Mesenchymal stem cell (in vitro differentiated cells and primary cell): ENCODE measurements at regions not wholly inside any gene's neighbourhood (a gene's known extent, or its start where the extent isn't known, plus 50 kb on each side); places are given as distances from the start of the nearest gene placed in this dataset.

Experiments
- DNase-seq: peaks from one replicate; pipeline ENCODE4 v3.0.0-alpha.2; 2013
- H2AFZ ChIP-seq: one replicate; pipeline ENCODE4 v1.6.1; 2013; ENCODE audit warnings: low read depth, mild to moderate bottlenecking, control low read depth, inconsistent platforms, low read length, moderate library complexity
- H2AK5ac ChIP-seq: 2 replicates; pipeline ENCODE4 v1.6.1; 2013; ENCODE audit warnings: low read length, moderate library complexity, mild to moderate bottlenecking, inconsistent platforms; ENCODE audit not compliant: severe bottlenecking
- H2BK120ac ChIP-seq: one replicate; pipeline ENCODE4 v1.6.1; 2013; ENCODE audit warnings: low read depth, mild to moderate bottlenecking, inconsistent platforms, low read length, moderate library complexity
- H2BK12ac ChIP-seq, 2 experiments: one replicate each; pipeline ENCODE4 v1.6.1; 2013; ENCODE audit warnings: inconsistent platforms in 2 of 2, low read length in 2 of 2, mild to moderate bottlenecking in 2 of 2, moderate library complexity in 2 of 2, control low read depth in 1 of 2
- H2BK15ac ChIP-seq: one replicate; pipeline ENCODE4 v1.6.1; 2013; ENCODE audit warnings: mild to moderate bottlenecking, low read depth, inconsistent platforms; ENCODE audit not compliant: poor library complexity, severe bottlenecking
- H2BK5ac ChIP-seq: 2 replicates; pipeline ENCODE4 v1.6.1; 2013; ENCODE audit warnings: low read depth, mild to moderate bottlenecking, low read length, control low read depth, inconsistent platforms; ENCODE audit not compliant: poor library complexity, severe bottlenecking
- H3K14ac ChIP-seq, 2 experiments: one replicate each; pipeline ENCODE4 v1.6.1; 2013; ENCODE audit warnings: inconsistent platforms in 2 of 2, low read length in 2 of 2, control low read depth in 1 of 2, mild to moderate bottlenecking in 1 of 2, moderate library complexity in 1 of 2
- H3K18ac ChIP-seq, 2 experiments: one replicate each; pipeline ENCODE4 v1.6.1; 2013; ENCODE audit warnings: inconsistent platforms in 2 of 2, low read length in 2 of 2, control low read depth in 1 of 2, low read depth in 1 of 2, mild to moderate bottlenecking in 1 of 2
- H3K23ac ChIP-seq, 2 experiments: one replicate each; pipeline ENCODE4 v1.6.1; 2013; ENCODE audit warnings: inconsistent platforms in 2 of 2, low read length in 2 of 2, mild to moderate bottlenecking in 2 of 2, moderate library complexity in 2 of 2, control low read depth in 1 of 2
- H3K27ac ChIP-seq: 2 replicates; pipeline ENCODE4 v1.5.1; 2013; ENCODE audit warnings: mild to moderate bottlenecking, moderate library complexity, low read length, control low read depth, inconsistent platforms; ENCODE audit not compliant: poor library complexity, severe bottlenecking
- H3K27me3 ChIP-seq, 2 experiments: 2 replicates each; pipeline versions ENCODE4 v1.6.1 to v1.7.0; 2013; ENCODE audit warnings: low read length in 2 of 2, mild to moderate bottlenecking in 2 of 2, moderate library complexity in 2 of 2, control low read depth in 1 of 2, inconsistent platforms in 1 of 2; ENCODE audit not compliant: control insufficient read depth in 1 of 2, insufficient read depth in 1 of 2
- H3K36me3 ChIP-seq, 2 experiments: 2 replicates each; pipeline versions ENCODE4 v1.6.1 to v1.7.0; 2013; ENCODE audit warnings: low read length in 2 of 2, control low read depth in 1 of 2, inconsistent platforms in 1 of 2, low read depth in 1 of 2, mild to moderate bottlenecking in 1 of 2; ENCODE audit not compliant: insufficient read depth in 2 of 2, control insufficient read depth in 1 of 2
- H3K4ac ChIP-seq, 2 experiments: one replicate each; pipeline ENCODE4 v1.6.1; 2013; ENCODE audit warnings: inconsistent platforms in 2 of 2, low read length in 2 of 2, mild to moderate bottlenecking in 2 of 2, moderate library complexity in 2 of 2, control low read depth in 1 of 2, low read depth in 1 of 2
- H3K4me1 ChIP-seq: 2 replicates; pipeline ENCODE4 v1.6.1; 2013; ENCODE audit warnings: low read depth, low read length, control low read depth; ENCODE audit not compliant: control insufficient read depth, insufficient read depth
- H3K4me2 ChIP-seq: 2 replicates; pipeline ENCODE4 v1.6.1; 2013; ENCODE audit warnings: low read length, mild to moderate bottlenecking, inconsistent platforms; ENCODE audit not compliant: poor library complexity, severe bottlenecking
- H3K4me3 ChIP-seq, 2 experiments: 2 replicates each; pipeline versions ENCODE4 v1.5.1 to v1.7.0; 2013; ENCODE audit warnings: low read length in 2 of 2, mild to moderate bottlenecking in 2 of 2, control low read depth in 1 of 2, low read depth in 1 of 2; ENCODE audit not compliant: insufficient read depth in 1 of 2
- H3K79me1 ChIP-seq: replicated peaks from 2 replicates; pipeline ENCODE4 v1.6.1; 2013; ENCODE audit warnings: mild to moderate bottlenecking, control low read depth, low read length, inconsistent platforms; ENCODE audit not compliant: poor library complexity, severe bottlenecking
- H3K9ac ChIP-seq: 2 replicates; pipeline ENCODE4 v1.7.0; 2013; ENCODE audit warnings: mild to moderate bottlenecking, low read length, moderate library complexity
- H3K9me3 ChIP-seq: 2 replicates; pipeline ENCODE4 v1.7.0; 2013; ENCODE audit warnings: mild to moderate bottlenecking, low read length; ENCODE audit not compliant: control insufficient read depth
- H4K8ac ChIP-seq: one replicate; pipeline ENCODE4 v1.6.1; 2013; ENCODE audit warnings: inconsistent platforms, mild to moderate bottlenecking, low read length, moderate library complexity
- H4K91ac ChIP-seq: one replicate; pipeline ENCODE4 v1.6.1; 2013; ENCODE audit warnings: mild to moderate bottlenecking, low read length, inconsistent platforms
- WGBS: methylation state at CpG from one replicate; pipeline ENCODE4 v1.1.7; 2013; ENCODE audit warnings: mixed read lengths; 5-methylcytosine and 5-hydroxymethylcytosine counted together

DNA sequence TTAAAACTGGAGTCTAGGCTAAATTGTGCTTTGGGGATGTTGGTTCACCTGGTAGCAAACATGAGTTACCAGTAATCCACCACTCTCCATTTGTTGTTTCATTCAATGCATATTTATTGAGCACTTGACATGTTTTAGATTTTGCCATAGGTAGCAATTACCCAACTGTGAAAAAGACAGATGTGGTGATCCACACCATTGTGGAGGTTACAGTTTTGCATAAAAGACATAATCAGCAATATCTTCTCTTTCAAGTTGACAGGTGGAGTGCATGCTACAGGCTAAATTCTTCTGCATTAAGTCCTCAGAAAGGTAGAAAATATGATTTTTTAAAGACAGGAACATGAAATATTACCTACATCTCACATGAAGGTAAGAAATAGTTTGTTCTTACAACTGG lies 143.0 kb upstream of the TSHZ2 start:
- no peak overlapping the region for H2BK5ac ChIP-seq
- H3K9ac ChIP-seq = no peak overlapping the region
- no peaks in the 10 kb centered on the region for H3K79me1 ChIP-seq
- peaks cover 13% of the 10 kb centered on the region for H3K9me3 ChIP-seq
- DNase-seq = no peak
- H3K4me3 ChIP-seq = no peak overlapping the region
- no peak overlapping the region for H2AK5ac ChIP-seq
- no peak overlapping the region for H3K23ac ChIP-seq
- H3K27me3 ChIP-seq = no peaks in the 10 kb centered on the region
- no peak overlapping the region for H3K18ac ChIP-seq
- no peak overlapping the region for H3K14ac ChIP-seq
- H4K91ac ChIP-seq = no peak overlapping the region
- no peak overlapping the region for H3K27ac ChIP-seq
- no peak overlapping the region for H3K4me2 ChIP-seq
- H2AFZ ChIP-seq = no peak overlapping the region
- H4K8ac ChIP-seq = no peak overlapping the region
- H2BK12ac ChIP-seq = no peak overlapping the region
- no peak overlapping the region for H3K4ac ChIP-seq
- no peaks in the 10 kb centered on the region for H3K36me3 ChIP-seq
- no peaks in the 10 kb centered on the region for H3K4me1 ChIP-seq
- H2BK120ac ChIP-seq = no peak overlapping the region
- no peak overlapping the region for H2BK15ac ChIP-seq

DNA sequence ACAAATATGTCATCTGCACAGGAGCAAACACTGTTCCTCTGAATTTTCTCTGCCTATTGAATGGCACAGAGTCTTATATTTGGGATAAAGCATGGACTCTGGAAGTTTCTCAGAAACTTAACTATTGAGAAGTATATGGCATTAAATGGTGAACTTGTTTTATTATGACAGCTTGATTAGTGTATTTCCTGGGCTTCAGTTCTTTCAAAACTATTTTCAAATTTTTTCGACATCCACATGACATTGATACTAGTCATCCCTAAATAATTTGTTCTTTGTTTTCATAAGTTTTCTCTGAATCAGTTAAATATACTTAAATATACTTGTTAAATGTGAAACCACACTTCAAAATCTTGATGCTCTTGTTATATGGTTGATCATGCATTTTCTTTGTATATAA lies 144.0 kb upstream of the TSHZ2 start:
- Histone ChIP-seq H2AK5ac (no peak overlapping the region), H2BK15ac (no peak overlapping the region), H4K8ac (no peak overlapping the region), H2BK5ac (no peak overlapping the region), H3K9me3 (peaks cover 13% of the 10 kb centered on the region), H4K91ac (no peak overlapping the region), H3K36me3 (no peaks in the 10 kb centered on the region), H3K79me1 (no peaks in the 10 kb centered on the region), H3K4me1 (no peaks in the 10 kb centered on the region), H3K4me3 (no peak overlapping the region), H2BK120ac (no peak overlapping the region), H3K18ac (no peak overlapping the region), H2BK12ac (no peak overlapping the region), H3K23ac (no peak overlapping the region), H3K27me3 (no peaks in the 10 kb centered on the region), H3K9ac (no peak overlapping the region), H2AFZ (no peak overlapping the region), H3K14ac (no peak overlapping the region), H3K27ac (no peak overlapping the region), H3K4ac (no peak overlapping the region), H3K4me2 (no peak overlapping the region)
- no peak for DNase-seq
- WGBS = no CpG with 5 or more reads among the region's 1 CpG

DNA sequence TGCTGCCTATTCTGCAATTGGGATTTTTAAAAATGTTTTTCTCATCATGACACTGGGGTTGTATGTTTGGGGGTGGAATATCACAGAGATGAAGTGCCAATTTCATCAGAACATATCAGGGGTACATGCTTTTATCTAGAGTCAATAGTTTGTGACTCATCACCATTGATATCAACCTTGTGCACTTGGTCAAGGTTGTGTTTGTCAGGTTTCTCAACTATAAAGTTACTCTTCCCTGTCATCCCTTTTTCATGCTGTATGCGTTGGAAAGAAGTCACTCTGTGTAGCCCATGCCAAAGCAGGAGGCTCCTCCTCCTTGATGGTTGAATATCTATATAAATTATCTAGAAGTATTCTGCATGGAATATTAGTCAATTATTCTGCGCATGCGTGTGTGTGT lies 145.4 kb upstream of the TSHZ2 start:
- H3K9ac ChIP-seq = no peak overlapping the region
- H3K27ac ChIP-seq = no peak overlapping the region
- peaks cover 13% of the 10 kb centered on the region for H3K9me3 ChIP-seq
- H2BK12ac ChIP-seq = no peak overlapping the region
- H2AK5ac ChIP-seq = no peak overlapping the region
- H3K4me1 ChIP-seq = no peaks in the 10 kb centered on the region
- no peak overlapping the region for H3K23ac ChIP-seq
- no peak overlapping the region for H3K4ac ChIP-seq
- no peak overlapping the region for H3K14ac ChIP-seq
- no peak overlapping the region for H2AFZ ChIP-seq
- H3K36me3 ChIP-seq = no peaks in the 10 kb centered on the region
- no peak for DNase-seq
- no peak overlapping the region for H3K4me3 ChIP-seq
- no CpG with 5 or more reads among the region's 3 CpGs for WGBS
- no peak overlapping the region for H3K4me2 ChIP-seq
- no peak overlapping the region for H2BK120ac ChIP-seq
- no peak overlapping the region for H4K91ac ChIP-seq
- no peaks in the 10 kb centered on the region for H3K27me3 ChIP-seq
- no peak overlapping the region for H2BK15ac ChIP-seq
- H4K8ac ChIP-seq = no peak overlapping the region
- H3K18ac ChIP-seq = no peak overlapping the region
- H3K79me1 ChIP-seq = no peaks in the 10 kb centered on the region
- no peak overlapping the region for H2BK5ac ChIP-seq

DNA sequence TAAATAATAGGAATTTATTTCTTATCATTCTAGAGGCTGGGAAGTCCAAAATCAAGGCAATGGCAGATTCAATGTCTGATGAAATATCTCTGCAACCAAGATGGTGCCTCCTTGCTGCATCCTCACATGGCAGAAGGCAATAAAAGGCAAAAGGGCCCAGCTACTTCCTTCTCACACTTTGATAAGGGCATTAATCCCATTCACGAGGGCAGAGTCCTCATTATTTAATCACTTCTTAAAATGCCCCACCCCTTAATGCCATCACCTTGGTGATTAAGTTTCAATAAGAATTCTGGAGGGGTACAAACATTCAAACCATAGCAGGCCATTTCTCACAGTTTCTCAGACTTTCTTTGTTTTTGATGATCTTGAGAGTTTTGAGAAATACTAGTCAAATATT lies 145.8 kb upstream of the TSHZ2 start:
- H3K4me2 ChIP-seq = no peak overlapping the region
- H3K23ac ChIP-seq = no peak overlapping the region
- H4K91ac ChIP-seq = no peak overlapping the region
- no peak overlapping the region for H2BK12ac ChIP-seq
- H3K27me3 ChIP-seq = no peaks in the 10 kb centered on the region
- H3K9me3 ChIP-seq = peaks cover 13% of the 10 kb centered on the region
- no peak overlapping the region for H4K8ac ChIP-seq
- no peak overlapping the region for H3K18ac ChIP-seq
- 75% methylated on average over 1 of the region's 1 CpG for WGBS
- H2BK15ac ChIP-seq = no peak overlapping the region
- H3K4me1 ChIP-seq = no peaks in the 10 kb centered on the region
- H3K4ac ChIP-seq = no peak overlapping the region
- H2BK5ac ChIP-seq = no peak overlapping the region
- H3K4me3 ChIP-seq = no peak overlapping the region
- DNase-seq = no peak
- no peaks in the 10 kb centered on the region for H3K79me1 ChIP-seq
- H3K14ac ChIP-seq = no peak overlapping the region
- no peak overlapping the region for H3K27ac ChIP-seq
- no peak overlapping the region for H2AK5ac ChIP-seq
- H3K9ac ChIP-seq = no peak overlapping the region
- H2BK120ac ChIP-seq = no peak overlapping the region
- H2AFZ ChIP-seq = no peak overlapping the region
- no peaks in the 10 kb centered on the region for H3K36me3 ChIP-seq
